ENCODE measurements at regions not wholly inside any gene's neighbourhood (a gene's known extent, or its start where the extent isn't known, plus 50 kb on each side); places are given as distances from the start of the nearest gene placed in this dataset.

DNA sequence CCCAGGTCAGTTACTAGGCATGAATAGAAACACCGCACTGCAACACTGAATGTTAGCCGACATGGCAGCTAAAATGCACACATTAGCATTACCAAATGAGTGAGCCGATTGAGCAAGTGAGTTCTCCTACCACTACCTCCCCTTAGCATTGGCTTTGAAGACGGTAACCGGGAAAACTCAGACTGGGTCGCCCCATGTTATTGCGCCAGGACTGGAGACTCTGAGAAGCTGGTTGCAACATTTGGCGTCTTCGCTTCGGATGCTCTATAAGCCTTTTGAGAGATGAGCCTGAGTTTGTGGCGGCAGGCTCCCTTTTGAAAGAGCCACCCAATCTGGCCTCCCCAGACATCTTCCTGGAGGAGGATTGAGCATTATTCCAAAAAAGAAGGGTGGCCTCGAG, 68.5 kb upstream of the POMP start:
- no peak for DNase-seq (ENCODE audit: low read depth)
- TF ChIP-seq, protein P1, sequence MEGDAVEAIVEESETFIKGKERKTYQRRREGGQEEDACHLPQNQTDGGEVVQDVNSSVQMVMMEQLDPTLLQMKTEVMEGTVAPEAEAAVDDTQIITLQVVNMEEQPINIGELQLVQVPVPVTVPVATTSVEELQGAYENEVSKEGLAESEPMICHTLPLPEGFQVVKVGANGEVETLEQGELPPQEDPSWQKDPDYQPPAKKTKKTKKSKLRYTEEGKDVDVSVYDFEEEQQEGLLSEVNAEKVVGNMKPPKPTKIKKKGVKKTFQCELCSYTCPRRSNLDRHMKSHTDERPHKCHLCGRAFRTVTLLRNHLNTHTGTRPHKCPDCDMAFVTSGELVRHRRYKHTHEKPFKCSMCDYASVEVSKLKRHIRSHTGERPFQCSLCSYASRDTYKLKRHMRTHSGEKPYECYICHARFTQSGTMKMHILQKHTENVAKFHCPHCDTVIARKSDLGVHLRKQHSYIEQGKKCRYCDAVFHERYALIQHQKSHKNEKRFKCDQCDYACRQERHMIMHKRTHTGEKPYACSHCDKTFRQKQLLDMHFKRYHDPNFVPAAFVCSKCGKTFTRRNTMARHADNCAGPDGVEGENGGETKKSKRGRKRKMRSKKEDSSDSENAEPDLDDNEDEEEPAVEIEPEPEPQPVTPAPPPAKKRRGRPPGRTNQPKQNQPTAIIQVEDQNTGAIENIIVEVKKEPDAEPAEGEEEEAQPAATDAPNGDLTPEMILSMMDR (conservative IDR thresholded peaks at IDR 0.05; ENCODE audit: low read length): no peak
- H3K4me3 ChIP-seq (ENCODE audit: low read length): no peak overlapping the region

DNA sequence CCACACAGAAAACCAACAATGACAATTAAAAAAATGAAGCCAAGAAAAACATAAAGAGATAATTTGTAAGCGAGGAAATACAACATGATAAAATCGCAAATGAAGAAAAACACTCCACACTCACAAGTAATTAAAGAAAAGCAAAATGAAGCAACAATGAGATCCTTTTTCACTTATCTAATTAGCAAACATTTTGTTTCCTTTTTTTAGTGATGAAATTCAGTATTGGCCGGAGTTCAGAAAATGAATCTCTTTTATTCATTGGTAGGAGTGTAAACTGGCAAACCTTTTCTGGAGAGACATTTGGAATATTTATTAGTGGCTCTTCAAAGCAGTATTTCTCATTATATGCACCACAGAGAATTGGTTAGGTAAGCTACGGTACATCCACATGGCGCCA, 70.6 kb upstream of the POMP start:
- DNase-seq (ENCODE audit: low read depth): no peak
- no peak overlapping the region for H3K4me3 ChIP-seq (ENCODE audit: low read length)
- TF ChIP-seq, protein P1 (conservative IDR thresholded peaks at IDR 0.05; ENCODE audit: low read length): no peak

DNA sequence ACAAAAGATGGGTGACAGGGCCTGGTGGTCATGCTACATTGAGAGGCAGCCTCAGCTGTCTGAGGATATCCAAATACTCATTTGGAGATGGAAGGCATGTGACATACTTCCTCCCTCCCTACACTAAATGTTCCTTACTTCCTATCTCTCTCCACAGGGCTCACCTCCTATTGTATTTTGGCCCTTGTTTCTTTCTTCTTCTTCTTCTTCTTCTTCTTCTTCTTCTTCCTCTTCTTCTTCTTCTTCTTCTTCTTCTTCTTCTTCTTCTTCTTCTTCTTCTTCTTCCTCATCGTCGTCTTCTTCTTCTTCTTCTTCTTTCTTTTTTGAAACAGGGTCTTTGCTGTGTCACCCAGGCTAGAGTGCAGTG, 71.8 kb upstream of the POMP start:
- TF ChIP-seq, protein P1 (conservative IDR thresholded peaks at IDR 0.05; ENCODE audit: low read length): no peak
- no peak overlapping the region for H3K4me3 ChIP-seq (ENCODE audit: low read length)
- DNase-seq (ENCODE audit: low read depth): no peak

DNA sequence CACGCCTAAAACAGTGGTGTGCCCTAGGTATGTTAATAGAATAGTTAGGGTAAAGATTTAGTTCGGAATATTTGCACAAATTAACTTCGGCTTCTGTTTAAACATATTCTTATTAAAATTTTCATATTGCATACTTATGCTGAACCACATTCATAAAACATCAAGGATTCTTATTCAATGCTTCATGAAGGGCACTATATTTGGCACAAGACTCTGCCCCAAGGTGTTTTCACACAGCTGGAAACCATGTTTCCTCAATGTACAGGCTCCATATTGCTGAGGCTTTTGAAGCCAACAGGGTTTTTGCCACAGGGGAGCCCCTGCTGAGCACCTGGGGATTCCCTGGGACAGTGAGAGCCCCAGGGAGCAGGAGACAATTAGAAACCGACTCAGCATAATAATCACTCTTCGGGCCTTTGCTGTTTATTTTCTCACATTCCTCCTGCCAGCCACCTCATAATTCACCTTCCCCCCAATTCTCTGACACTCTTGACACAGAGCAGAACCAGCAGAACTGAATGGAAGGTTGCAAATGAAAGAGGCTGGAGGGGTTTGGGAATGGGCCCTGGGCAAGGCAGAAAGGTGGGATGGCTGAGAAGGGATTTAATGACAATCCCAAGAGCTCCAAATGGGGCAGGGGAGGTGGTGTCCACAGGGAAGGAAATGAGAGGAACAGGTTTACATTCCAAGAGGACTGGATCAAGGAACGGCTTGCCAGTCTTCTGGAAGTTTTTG, 72.3 kb upstream of the POMP start:
- DNase-seq (ENCODE audit: low read depth): no peak
- TF ChIP-seq, protein P1 (conservative IDR thresholded peaks at IDR 0.05; ENCODE audit: low read length): no peak
- no peak overlapping the region for H3K4me3 ChIP-seq (ENCODE audit: low read length)

DNA sequence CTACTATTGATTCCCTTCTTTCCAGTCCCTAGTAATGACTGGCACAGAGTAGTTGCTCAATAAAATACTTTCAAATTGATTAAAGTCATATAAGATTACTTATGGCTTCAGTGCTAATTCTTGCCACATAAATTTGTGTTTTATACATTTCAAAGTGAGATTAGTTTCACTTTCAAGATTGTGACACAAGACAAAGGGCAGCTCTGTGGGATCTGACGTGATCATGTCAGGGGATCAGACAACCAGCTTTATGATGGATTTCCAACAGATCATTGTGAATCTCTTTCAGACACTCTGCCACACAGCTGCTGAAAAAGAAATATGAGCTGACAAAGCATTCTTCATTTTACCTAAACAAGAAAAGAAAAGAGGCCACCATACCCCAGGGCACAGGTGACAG, 73.4 kb upstream of the POMP start:
- no peak overlapping the region for H3K4me3 ChIP-seq (ENCODE audit: low read length)
- TF ChIP-seq, protein P1 (conservative IDR thresholded peaks at IDR 0.05; ENCODE audit: low read length): no peak
- DNase-seq (ENCODE audit: low read depth): no peak

DNA sequence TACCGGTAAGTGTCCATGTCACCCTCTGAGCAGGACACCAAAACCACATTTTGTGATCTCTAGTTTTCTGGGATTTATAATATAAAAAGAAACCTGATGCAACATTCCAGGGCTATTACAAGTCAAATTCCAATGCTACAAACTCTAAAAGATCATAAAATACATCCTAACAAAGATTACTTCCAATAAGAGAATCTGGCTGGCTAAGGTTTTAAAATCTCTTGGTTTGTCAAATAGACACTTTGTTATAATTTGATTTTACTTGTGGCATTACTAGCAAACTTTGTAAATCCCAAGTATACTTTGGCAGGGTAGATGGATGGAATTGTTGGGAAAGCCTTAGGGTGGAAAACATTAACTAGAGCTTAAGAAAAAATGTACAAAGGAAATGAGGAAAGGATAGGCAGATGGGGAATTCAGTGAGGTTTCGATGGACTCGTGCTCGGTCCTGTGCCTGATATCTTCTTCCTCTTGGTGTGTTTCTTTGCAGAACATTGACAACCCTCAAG, 74.0 kb upstream of the POMP start:
- peak; percentile 79 for DNase-seq (ENCODE audit: low read depth)
- TF ChIP-seq, protein P1 (conservative IDR thresholded peaks at IDR 0.05; ENCODE audit: low read length): peak; percentile 32; the same call in 1 of the 2 replicates
- no peak overlapping the region for H3K4me3 ChIP-seq (ENCODE audit: low read length)

DNA sequence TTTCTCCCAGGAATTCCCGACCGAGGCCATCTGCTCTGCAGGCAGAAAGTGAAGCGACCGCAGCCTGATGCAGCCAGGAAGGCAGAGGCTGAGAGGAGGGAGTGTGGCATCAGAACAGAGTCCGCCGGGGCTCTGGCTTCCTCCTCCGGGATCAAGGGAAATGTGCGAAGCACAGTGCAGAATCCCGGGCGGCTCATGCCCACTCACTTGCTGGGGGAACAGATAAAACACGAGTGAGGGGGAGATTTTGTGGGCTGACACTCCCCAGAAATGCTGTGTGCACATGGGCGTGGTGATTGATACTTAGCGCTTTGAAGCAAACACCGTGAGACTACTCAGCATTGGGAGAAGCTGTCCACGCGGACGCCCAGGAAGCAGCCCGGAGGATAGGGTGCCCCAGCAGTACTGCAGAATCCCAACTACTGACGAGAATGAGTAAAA, 75.3 kb upstream of the POMP start:
- H3K4me3 ChIP-seq (ENCODE audit: low read length): peak overlapping the region; percentile 31; the same call in 1 of the 2 replicates
- TF ChIP-seq, protein P1 (conservative IDR thresholded peaks at IDR 0.05; ENCODE audit: low read length): no peak
- peak; percentile 57 for DNase-seq (ENCODE audit: low read depth)

Data from AG10803 (cell line).